HCT116 (cell line): ENCODE measurements at regions not wholly inside any gene's neighbourhood (a gene's known extent, or its start where the extent isn't known, plus 50 kb on each side); places are given as distances from the start of the nearest gene placed in this dataset.

Experiments
- ATAC-seq: fragments of 200-7000 bp; cut with Tn5 transposase; 2 replicates; pipeline ENCODE4 v1.9.1; 2020; ENCODE audit warnings: mild to moderate bottlenecking, moderate library complexity
- BruUV-seq: library from RNA; stranded (reverse); fragments of 400-500 nt; replicated peaks from 2 replicates; lab custom pipeline; 2021; lab: Mats Ljungman, UMichigan
- CTCF ChIA-PET: fragments of 300-600 bp; sonication (Branson Sonifier 250); formaldehyde crosslinking; loops from one replicate; lab custom pipeline; 2021; ENCODE audit warnings: antibody characterized with exemption; lab: Charles Lee
- POLR2A ChIA-PET: fragments of 300-600, 350-600 bp; sonication (Branson Sonifier 250); formaldehyde crosslinking; loops from one replicate; lab custom pipeline; 2021; ENCODE audit warnings: antibody characterized with exemption; lab: Charles Lee
- RAD21 ChIA-PET, 2 experiments: fragments of 300-600 bp; sonication (Branson Sonifier 250); formaldehyde crosslinking; loops; one replicate each; lab custom pipeline; 2023; ENCODE audit warnings: low total read pairs in 2 of 2; ENCODE audit not compliant: uncharacterized antibody in 2 of 2, unreplicated experiment in 2 of 2, low non-redundant PET in 1 of 2; lab: Charles Lee
- DNase-seq: peaks from one replicate; pipeline ENCODE4 v3.0.0-alpha.2; 2010; ENCODE audit warnings: low read depth, low spot score
- H2AFZ ChIP-seq: fragments of 200-600 bp; shearing (Covaris generic), sonication (generic); 2 replicates; pipeline ENCODE4 v1.6.1; 2017; ENCODE audit warnings: low read depth, mixed run types, mixed read lengths, antibody characterized with exemption, low read length; ENCODE audit not compliant: poor library complexity, severe bottlenecking
- H3K27ac ChIP-seq: 2 replicates; pipeline ENCODE4 v1.5.1; 2012; ENCODE audit warnings: low read depth, low read length
- H3K27me3 ChIP-seq: fragments of 200-600 bp; sonication (generic); 2 replicates; pipeline ENCODE4 v1.6.1; 2016; ENCODE audit warnings: mixed run types, low read length, mixed read lengths; ENCODE audit not compliant: insufficient read depth
- H3K36me3 ChIP-seq, 2 experiments: fragments of 200-500 bp in 1 of 2; fragments of 200-600 bp in 1 of 2; sonication (Bioruptor generic) in 1 of 2; sonication (generic) in 1 of 2; 2 replicates each; pipeline versions ENCODE4 v1.5.1 to v1.6.1; 2014 to 2016; ENCODE audit warnings: low read length in 2 of 2, inconsistent platforms in 1 of 2, mixed read lengths in 1 of 2, mixed run types in 1 of 2; ENCODE audit not compliant: insufficient read depth in 2 of 2, control insufficient read depth in 1 of 2
- H3K4me1 ChIP-seq, 2 experiments: fragments of 200-600 bp in 1 of 2; sonication (generic) in 1 of 2; 2 replicates each; pipeline versions ENCODE4 v1.5.1 to v1.6.1; 2012 to 2017; ENCODE audit warnings: low read length in 2 of 2, inconsistent platforms in 1 of 2, mild to moderate bottlenecking in 1 of 2, mixed read lengths in 1 of 2, mixed run types in 1 of 2, moderate library complexity in 1 of 2; ENCODE audit not compliant: insufficient read depth in 2 of 2, control insufficient read depth in 1 of 2
- H3K4me2 ChIP-seq: fragments of 200-600 bp; sonication (generic); 2 replicates; pipeline ENCODE4 v1.6.1; 2017; ENCODE audit warnings: mixed run types, low read length, mixed read lengths
- H3K4me3 ChIP-seq, 2 experiments: fragments of 200-600 bp in 1 of 2; sonication (generic) in 1 of 2; replicated peaks in 1 of 2; 2 replicates each; pipeline ENCODE4 v1.5.1; 2011 to 2016; ENCODE audit warnings: low read length in 2 of 2, control low read depth in 1 of 2, low read depth in 1 of 2, mild to moderate bottlenecking in 1 of 2, mixed read lengths in 1 of 2, mixed run types in 1 of 2
- H3K79me2 ChIP-seq: fragments of 200-600 bp; sonication (generic); 2 replicates; pipeline ENCODE4 v1.6.1; 2017; ENCODE audit warnings: mild to moderate bottlenecking, mixed run types, low read length, moderate library complexity, mixed read lengths; ENCODE audit not compliant: insufficient read depth
- H3K9ac ChIP-seq: fragments of 200-600 bp; sonication (generic); 2 replicates; pipeline ENCODE4 v1.6.1; 2016; ENCODE audit warnings: low read length, mixed read lengths
- H3K9me2 ChIP-seq: fragments of 200-600 bp; sonication (generic), shearing (Covaris generic); 2 replicates; pipeline ENCODE4 v1.6.1; 2017; ENCODE audit warnings: mixed run types, mild to moderate bottlenecking, moderate library complexity; ENCODE audit not compliant: insufficient read depth
- H3K9me3 ChIP-seq, 2 experiments: fragments of 200-500 bp in 1 of 2; fragments of 200-600 bp in 1 of 2; sonication (Bioruptor generic) in 1 of 2; sonication (generic) in 1 of 2; 2 replicates each; pipeline ENCODE4 v1.6.1; 2014 to 2017; ENCODE audit warnings: low read length in 2 of 2, mixed read lengths in 2 of 2, inconsistent platforms in 1 of 2, low read depth in 1 of 2, mild to moderate bottlenecking in 1 of 2, mixed run types in 1 of 2, moderate library complexity in 1 of 2; ENCODE audit not compliant: control insufficient read depth in 1 of 2, insufficient read depth in 1 of 2
- H4K20me1 ChIP-seq: fragments of 200-600 bp; sonication (generic), shearing (Covaris generic); 2 replicates; pipeline ENCODE4 v1.6.1; 2017; ENCODE audit warnings: mixed run types, mild to moderate bottlenecking, moderate library complexity; ENCODE audit not compliant: insufficient read depth
- CBX3 ChIP-seq: IDR thresholded peaks from 2 replicates; pipeline ENCODE4 v1.6.1; 2012; ENCODE audit warnings: low read depth
- CEBPB ChIP-seq: IDR thresholded peaks from 2 replicates; pipeline ENCODE4 v1.6.1; 2012; ENCODE audit warnings: low read depth
- ELF1 ChIP-seq: IDR thresholded peaks from 2 replicates; pipeline ENCODE4 v1.6.1; 2012; ENCODE audit warnings: low read depth, borderline replicate concordance
- EZH2 ChIP-seq: fragments of 200-600 bp; sonication (generic); IDR thresholded peaks from 2 replicates; pipeline ENCODE4 v1.6.1; 2017; ENCODE audit warnings: antibody characterized with exemption, mixed run types
- JUND ChIP-seq: IDR thresholded peaks from 2 replicates; pipeline ENCODE4 v1.6.1; 2012
- POLR2A ChIP-seq: IDR thresholded peaks from 2 replicates; pipeline ENCODE4 v1.7.0; 2011; ENCODE audit warnings: borderline replicate concordance; ENCODE audit not compliant: insufficient read depth, insufficient read length; ENCODE audit errors: extremely low read depth
- POLR2AphosphoS5 ChIP-seq: IDR thresholded peaks from 2 replicates; pipeline ENCODE4 v1.6.1; 2011; ENCODE audit warnings: mild to moderate bottlenecking, low read depth, low read length, moderate library complexity
- SIN3A ChIP-seq: IDR thresholded peaks from 2 replicates; pipeline ENCODE4 v1.6.1; 2012; ENCODE audit warnings: low read depth
- SRF ChIP-seq: IDR thresholded peaks from 2 replicates; pipeline ENCODE4 v1.6.1; 2012; ENCODE audit warnings: low read depth
- TCF7L2 ChIP-seq: IDR thresholded peaks from 2 replicates; pipeline ENCODE4 v1.7.0; 2011; ENCODE audit warnings: borderline replicate concordance, inconsistent platforms; ENCODE audit not compliant: insufficient read depth, insufficient read length; ENCODE audit errors: extremely low read depth
- ZFX ChIP-seq: fragments of 450-650 bp; IDR thresholded peaks from 2 replicates; pipeline ENCODE4 v1.6.1; 2017
- intact Hi-C: fragments of 100-400 bp; cut with micrococcal nuclease; formaldehyde crosslinking; loops from 2 replicates; pipeline ENCODE4 v1.10.0; 2022
- TF ChIP-seq, protein P1 (sequence below): IDR thresholded peaks from 2 replicates; pipeline ENCODE4 v1.6.1; 2012
- TF ChIP-seq, protein P2 (sequence below), 3 experiments: fragments of 200-600 bp in 1 of 3; sonication (generic) in 1 of 3; IDR thresholded peaks in 2 of 3; conservative IDR thresholded peaks in 1 of 3; 2 replicates each; pipeline ENCODE4 v1.5.1; 2012 to 2017; ENCODE audit warnings: low read depth in 2 of 3, low read length in 2 of 3, antibody characterized with exemption in 1 of 3, borderline replicate concordance in 1 of 3, control low read depth in 1 of 3, mild to moderate bottlenecking in 1 of 3, mixed read lengths in 1 of 3, mixed run types in 1 of 3, moderate library complexity in 1 of 3; ENCODE audit not compliant: insufficient read depth in 1 of 3
- TF ChIP-seq, protein P3 (sequence below): IDR thresholded peaks from 2 replicates; pipeline ENCODE4 v1.6.1; 2012; ENCODE audit warnings: low read depth
- TF ChIP-seq, protein P4 (sequence below): IDR thresholded peaks from 2 replicates; pipeline ENCODE4 v1.6.1; 2012

DNA sequence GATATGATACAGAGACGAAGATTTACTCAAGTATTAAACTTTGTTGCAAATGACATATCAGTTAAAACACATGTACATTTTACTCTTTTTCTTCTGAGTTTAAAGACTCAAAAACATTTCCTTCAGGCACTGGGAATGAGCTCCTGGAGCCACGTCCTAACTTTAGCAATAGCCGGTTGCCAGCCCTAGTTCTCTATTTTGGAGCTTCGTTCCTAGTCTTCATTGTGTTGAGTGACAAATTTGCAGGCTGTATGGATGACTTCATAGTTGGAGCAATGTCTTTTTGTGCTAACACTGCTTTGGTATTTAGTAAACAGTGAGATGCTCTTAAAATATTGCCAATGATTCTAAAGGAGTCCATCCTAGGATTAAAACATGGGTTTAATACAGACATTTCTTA lies 190.9 kb downstream of the FAT4 start (continued):
- TF ChIP-seq, protein P1, sequence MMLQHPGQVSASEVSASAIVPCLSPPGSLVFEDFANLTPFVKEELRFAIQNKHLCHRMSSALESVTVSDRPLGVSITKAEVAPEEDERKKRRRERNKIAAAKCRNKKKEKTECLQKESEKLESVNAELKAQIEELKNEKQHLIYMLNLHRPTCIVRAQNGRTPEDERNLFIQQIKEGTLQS, result no peak
- no peak for TF ChIP-seq ELF1

DNA sequence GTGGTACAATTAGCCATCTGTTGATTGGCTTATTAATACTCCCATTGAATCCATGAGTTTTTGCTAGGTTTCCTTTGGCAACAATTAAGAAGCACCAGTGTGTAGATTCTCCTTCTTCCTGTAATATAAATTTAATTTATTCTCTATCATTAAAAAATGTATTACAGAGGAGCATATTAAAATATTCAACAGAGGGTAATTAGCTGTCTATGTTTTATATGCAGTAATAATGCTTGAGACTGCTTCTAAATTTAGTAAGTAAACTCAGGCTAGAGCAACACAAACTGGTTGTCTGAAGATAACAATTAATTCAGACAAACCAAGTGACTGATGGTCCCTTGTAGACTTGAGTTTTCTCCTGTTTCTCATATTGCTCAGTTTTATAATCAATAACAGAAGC lies 192.4 kb downstream of the FAT4 start:
- no TSS peak for BruUV-seq
- ATAC-seq, result no peak
- POLR2A ChIA-PET, result no interaction called here

DNA sequence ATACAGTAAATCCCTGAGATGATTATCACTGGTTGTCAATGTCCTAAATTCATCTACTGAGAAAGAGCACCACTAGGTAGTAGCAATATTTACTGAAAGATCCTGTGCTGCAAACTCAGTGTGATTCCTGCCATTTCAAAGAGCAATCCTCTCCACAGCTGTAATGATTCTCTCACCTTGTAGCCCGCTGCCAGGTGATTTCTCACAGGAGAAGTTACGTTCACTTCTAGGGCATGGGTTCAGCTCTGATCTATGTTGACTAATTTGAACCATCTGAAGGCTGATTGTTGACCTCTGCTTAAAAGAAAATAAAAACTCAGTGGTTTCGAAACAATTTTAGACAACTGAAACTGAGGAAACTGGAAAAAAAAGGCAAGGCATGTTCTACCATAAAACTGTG lies 197.0 kb downstream of the FAT4 start:
- no peak overlapping the region for H2AFZ ChIP-seq
- no peak overlapping the region for H3K27ac ChIP-seq
- no peak for ATAC-seq
- no peaks in the 10 kb centered on the region for H3K4me1 ChIP-seq
- intact Hi-C loops, result no loop called here
- no TSS peak for BruUV-seq
- H3K79me2 ChIP-seq, result no peaks in the 10 kb centered on the region
- no peaks in the 10 kb centered on the region for H3K9me3 ChIP-seq
- no peak overlapping the region for H3K9ac ChIP-seq
- H3K9me2 ChIP-seq, result no peaks in the 10 kb centered on the region
- no peak overlapping the region for H3K4me2 ChIP-seq
- no peak for DNase-seq
- no peaks in the 10 kb centered on the region for H3K36me3 ChIP-seq
- H3K4me3 ChIP-seq, result no peak overlapping the region
- CTCF ChIA-PET, result no interaction called here
- no peaks in the 10 kb centered on the region for H3K27me3 ChIP-seq
- RAD21 ChIA-PET, result no interaction called here
- POLR2A ChIA-PET, result no interaction called here
- no peaks in the 10 kb centered on the region for H4K20me1 ChIP-seq
- no peak for TF ChIP-seq SIN3A
- TF ChIP-seq TCF7L2, result no peak
- no peak for TF ChIP-seq ZFX
- no peak for TF ChIP-seq POLR2AphosphoS5
- TF ChIP-seq, protein P2, sequence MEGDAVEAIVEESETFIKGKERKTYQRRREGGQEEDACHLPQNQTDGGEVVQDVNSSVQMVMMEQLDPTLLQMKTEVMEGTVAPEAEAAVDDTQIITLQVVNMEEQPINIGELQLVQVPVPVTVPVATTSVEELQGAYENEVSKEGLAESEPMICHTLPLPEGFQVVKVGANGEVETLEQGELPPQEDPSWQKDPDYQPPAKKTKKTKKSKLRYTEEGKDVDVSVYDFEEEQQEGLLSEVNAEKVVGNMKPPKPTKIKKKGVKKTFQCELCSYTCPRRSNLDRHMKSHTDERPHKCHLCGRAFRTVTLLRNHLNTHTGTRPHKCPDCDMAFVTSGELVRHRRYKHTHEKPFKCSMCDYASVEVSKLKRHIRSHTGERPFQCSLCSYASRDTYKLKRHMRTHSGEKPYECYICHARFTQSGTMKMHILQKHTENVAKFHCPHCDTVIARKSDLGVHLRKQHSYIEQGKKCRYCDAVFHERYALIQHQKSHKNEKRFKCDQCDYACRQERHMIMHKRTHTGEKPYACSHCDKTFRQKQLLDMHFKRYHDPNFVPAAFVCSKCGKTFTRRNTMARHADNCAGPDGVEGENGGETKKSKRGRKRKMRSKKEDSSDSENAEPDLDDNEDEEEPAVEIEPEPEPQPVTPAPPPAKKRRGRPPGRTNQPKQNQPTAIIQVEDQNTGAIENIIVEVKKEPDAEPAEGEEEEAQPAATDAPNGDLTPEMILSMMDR (IDR thresholded peaks at IDR 0.05 in 2 of 3, conservative IDR thresholded peaks at IDR 0.05 in 1 of 3; ENCODE audit: borderline replicate concordance in 1 of 3, insufficient read depth in 1 of 3, low read depth in 2 of 3, low read length in 2 of 3), result no peak
- no peak for TF ChIP-seq EZH2
- TF ChIP-seq, protein P3, sequence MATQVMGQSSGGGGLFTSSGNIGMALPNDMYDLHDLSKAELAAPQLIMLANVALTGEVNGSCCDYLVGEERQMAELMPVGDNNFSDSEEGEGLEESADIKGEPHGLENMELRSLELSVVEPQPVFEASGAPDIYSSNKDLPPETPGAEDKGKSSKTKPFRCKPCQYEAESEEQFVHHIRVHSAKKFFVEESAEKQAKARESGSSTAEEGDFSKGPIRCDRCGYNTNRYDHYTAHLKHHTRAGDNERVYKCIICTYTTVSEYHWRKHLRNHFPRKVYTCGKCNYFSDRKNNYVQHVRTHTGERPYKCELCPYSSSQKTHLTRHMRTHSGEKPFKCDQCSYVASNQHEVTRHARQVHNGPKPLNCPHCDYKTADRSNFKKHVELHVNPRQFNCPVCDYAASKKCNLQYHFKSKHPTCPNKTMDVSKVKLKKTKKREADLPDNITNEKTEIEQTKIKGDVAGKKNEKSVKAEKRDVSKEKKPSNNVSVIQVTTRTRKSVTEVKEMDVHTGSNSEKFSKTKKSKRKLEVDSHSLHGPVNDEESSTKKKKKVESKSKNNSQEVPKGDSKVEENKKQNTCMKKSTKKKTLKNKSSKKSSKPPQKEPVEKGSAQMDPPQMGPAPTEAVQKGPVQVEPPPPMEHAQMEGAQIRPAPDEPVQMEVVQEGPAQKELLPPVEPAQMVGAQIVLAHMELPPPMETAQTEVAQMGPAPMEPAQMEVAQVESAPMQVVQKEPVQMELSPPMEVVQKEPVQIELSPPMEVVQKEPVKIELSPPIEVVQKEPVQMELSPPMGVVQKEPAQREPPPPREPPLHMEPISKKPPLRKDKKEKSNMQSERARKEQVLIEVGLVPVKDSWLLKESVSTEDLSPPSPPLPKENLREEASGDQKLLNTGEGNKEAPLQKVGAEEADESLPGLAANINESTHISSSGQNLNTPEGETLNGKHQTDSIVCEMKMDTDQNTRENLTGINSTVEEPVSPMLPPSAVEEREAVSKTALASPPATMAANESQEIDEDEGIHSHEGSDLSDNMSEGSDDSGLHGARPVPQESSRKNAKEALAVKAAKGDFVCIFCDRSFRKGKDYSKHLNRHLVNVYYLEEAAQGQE, result no peak
- no peak for TF ChIP-seq JUND
- TF ChIP-seq SRF, result no peak
- TF ChIP-seq CBX3, result no peak
- no peak for TF ChIP-seq ELF1
- no peak for TF ChIP-seq POLR2A

More for the DNA sequence above, 192.4 kb downstream of the FAT4 start:
- no peaks in the 10 kb centered on the region for H3K79me2 ChIP-seq
- no peak overlapping the region for H3K4me2 ChIP-seq
- no peaks in the 10 kb centered on the region for H3K4me1 ChIP-seq
- intact Hi-C loops, result no loop called here
- no peaks in the 10 kb centered on the region for H3K27me3 ChIP-seq
- RAD21 ChIA-PET, result no interaction called here
- no peaks in the 10 kb centered on the region for H3K36me3 ChIP-seq
- TF ChIP-seq JUND, result no peak
- TF ChIP-seq, protein P4, sequence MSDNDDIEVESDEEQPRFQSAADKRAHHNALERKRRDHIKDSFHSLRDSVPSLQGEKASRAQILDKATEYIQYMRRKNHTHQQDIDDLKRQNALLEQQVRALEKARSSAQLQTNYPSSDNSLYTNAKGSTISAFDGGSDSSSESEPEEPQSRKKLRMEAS, result no peak
- TF ChIP-seq POLR2AphosphoS5, result no peak
- TF ChIP-seq CEBPB, result no peak
- no peaks in the 10 kb centered on the region for H3K9me2 ChIP-seq
- H4K20me1 ChIP-seq, result no peaks in the 10 kb centered on the region
- no peak overlapping the region for H2AFZ ChIP-seq
- H3K9ac ChIP-seq, result no peak overlapping the region
- H3K9me3 ChIP-seq, result no peaks in the 10 kb centered on the region
- no peak overlapping the region for H3K27ac ChIP-seq
- H3K4me3 ChIP-seq, result no peak overlapping the region
- DNase-seq, result no peak
- CTCF ChIA-PET, result no interaction called here
